HG02970 (cell line): ENCODE measurements at regions not wholly inside any gene's neighbourhood (a gene's known extent, or its start where the extent isn't known, plus 50 kb on each side); places are given as distances from the start of the nearest gene placed in this dataset.

ENCODE experiments used
- ATAC-seq: cut with Tn5 transposase; IDR thresholded peaks from one replicate; pipeline ENCODE4 v1.9.1; 2021; ENCODE audit warnings: mild to moderate bottlenecking, moderate library complexity, moderate number of reproducible peaks; ENCODE audit not compliant: unreplicated experiment, low FRiP score

DNA sequence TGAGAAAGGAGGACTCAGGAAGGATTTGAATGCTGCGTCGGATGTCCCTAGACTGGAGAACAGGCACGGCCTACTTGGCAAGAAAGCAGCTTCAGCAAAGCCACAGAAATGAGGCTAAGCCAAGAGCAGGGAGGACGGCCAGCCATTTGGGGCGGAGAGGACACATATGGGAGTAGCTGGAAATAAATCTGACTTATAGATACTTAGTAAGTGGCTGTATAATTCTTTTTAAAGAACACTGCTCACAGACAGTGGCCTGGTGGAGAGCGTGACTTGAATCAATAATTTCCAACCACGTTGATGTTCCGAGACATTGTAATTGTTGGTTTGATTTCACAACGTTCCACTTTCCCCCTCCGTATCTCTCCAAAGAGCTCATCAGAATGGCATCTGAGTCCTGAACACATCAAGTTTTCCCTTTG is 67.7 kb upstream of the JCAD start:
- no peak for ATAC-seq

DNA sequence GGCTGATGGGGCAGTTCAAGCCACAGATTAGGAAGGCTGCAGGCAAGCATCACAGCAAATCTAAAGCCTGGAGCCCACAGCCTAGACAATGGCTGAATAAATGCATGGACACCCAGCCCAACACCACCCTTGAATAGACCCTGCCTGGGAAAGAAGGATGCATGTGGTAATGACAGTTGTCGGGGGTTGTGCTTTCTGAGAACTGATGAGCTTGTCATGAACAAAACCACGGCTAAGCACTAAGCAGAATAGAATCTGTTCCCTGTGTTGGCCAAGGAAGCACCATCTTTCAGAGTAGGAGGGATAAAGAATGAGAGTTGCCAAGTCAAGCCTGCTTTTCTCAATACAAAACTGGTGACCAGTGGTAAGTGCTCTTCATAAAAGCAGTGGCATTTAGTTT is 66.1 kb upstream of the JCAD start:
- ATAC-seq: no peak

DNA sequence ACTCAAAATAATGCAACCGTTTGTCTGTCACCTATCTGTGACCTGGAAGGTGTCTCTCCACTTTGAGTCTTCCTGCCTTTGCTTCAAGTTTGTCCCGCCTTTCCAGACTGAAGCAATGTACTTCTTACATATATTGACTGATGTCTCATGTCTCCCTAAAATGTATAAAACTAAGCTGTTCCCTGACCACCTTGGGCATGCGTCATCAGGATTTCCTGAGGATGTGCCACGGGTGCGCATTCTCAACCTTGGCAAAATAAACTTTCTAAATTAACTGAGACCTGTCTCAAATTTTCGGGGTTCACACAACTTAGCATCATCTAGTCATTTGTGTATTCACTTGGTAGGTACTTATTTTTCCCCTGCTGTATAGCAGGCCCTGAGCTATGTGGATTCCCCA is 65.3 kb upstream of the JCAD start:
- ATAC-seq: no peak

DNA sequence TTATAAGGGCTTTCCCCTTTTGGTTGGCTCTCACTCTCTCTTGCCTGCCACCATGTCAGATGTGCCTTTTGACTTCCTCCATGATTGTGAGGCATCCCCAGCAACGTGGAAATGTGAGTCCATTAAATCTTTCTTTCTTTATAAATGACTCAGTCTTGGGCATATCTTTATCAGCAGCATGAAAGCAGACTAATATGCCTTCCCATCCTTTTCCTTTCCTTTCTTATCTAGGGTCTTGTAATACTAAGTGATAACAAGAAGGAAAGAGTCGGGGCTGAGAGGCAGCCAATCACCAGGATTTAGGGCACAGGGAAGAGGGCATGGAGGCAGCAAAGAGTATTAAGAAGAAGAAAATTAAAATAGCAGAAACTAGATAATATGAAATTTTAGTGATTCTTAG is 62.0 kb upstream of the JCAD start:
- no peak for ATAC-seq

DNA sequence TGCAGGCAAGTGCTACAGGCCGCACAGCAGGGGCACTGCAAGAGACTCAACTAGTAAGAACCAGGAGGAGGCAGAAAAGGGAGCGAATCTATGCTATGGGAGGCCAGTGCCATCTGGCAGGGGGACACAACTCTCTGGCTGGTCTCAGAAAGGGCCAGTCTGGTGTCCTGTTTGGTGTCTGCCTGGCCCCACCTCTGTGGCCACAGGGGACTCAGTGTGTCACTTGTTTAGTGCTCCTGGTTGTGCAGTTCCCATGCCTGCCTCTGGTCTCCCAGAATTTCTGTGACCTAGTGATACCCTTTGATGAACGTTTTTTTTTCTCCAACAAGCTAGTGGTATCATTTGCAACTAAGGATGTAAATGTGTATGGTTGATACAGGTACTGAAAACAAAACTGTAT is 59.2 kb upstream of the JCAD start:
- ATAC-seq: no peak

DNA sequence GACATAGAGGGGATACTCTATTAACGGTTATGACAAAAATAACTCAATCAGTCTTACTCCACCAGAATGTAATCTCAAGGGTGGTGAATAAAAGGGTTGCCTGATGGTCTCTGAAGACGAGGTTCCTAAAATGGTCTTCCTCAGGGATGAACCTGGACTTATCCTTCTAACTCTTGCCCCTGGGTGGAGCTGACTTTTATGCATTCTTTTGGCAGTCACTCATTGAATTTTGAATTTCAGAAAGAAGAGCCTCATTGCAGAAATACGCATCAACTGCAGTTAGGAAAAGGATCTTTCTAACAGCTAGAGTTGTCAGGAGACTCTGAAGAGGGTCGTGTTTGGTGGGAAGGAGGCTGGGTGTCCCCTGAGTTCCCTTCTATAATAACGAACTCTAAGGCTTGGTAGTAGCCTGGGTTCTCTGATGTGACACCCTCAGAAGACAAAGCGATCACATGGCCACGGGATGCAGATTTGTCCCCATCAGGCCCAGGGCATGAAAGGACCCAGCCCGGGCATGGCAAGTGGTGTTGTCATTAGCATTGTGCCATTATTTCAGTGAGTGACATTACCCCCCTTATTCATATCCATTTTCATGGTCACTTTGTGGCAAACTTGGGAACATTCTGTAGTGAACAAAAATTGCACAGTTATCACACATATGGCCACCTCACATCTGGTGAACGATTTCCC is 58.6 kb upstream of the JCAD start:
- ATAC-seq: no peak

DNA sequence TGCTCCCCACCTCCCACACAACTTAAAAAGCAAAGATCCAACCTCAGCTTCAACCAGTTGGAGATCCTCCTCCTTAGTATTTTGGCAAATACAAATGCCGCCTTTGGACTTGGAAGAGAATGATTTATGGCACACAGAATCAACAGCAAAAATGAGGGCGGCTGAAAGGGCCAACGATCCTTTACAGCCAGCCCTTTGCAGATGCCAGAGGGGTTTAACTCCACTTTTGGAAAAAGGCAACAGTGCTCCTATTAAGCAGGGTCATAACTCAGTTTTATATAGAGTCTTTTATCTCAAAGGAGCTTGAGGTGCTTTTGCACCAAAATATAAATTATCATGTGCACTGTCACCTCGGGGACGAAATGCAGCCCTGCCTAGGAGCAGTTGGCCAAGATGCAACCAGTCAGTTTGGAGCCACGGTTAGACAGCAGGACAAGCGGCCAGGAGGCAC is 56.7 kb upstream of the JCAD start:
- no peak for ATAC-seq

DNA sequence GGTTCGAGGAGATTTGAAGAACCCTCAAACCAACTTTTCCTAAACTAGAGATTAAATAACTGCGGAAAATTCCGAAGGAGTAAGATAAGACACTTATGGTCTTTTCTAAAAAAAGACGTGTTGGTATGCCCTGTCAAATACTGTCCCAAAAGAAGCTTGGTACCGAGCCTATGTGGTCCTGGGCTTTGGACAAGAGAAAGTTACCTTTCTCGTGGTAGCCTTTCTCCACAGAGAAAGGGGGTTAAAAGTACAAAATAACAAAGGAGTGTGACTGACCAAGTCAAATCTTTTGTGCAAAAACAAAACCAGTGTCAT is 56.2 kb upstream of the JCAD start:
- ATAC-seq: no peak

DNA sequence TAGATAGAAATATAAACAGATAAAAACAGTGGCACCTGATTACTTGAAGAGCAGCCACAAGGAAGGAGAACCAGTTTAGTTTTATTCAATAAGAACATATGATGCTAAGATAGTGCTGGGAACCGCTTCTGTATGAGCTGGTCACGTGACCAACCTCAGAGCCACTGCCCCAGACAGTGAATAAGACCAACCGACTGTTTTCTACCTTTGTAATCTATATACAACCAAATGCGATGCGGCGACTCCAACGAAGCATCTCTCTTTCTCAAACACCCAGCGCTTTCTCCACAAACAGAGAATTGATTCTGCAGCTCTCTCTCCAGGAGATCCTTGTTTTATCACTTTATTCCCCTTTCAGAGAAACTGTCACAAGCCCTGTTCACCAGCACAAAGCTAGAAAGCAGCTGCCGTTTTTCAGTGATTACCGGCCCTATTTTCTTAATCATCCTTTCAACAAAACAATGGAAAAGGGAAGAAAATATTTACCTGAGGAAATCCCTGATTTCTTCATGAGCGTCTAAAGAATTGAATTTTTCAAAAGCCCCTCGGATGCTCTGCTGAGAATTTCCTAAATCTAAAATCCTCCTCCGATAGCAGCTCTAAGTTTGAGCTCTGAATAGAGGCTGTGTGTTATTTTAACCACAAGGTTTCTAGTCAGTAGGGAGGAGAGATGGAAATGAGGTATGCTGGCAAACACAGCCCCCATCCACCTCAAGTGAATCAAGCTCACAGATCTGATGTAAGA is 55.7 kb upstream of the JCAD start:
- ATAC-seq: no peak

DNA sequence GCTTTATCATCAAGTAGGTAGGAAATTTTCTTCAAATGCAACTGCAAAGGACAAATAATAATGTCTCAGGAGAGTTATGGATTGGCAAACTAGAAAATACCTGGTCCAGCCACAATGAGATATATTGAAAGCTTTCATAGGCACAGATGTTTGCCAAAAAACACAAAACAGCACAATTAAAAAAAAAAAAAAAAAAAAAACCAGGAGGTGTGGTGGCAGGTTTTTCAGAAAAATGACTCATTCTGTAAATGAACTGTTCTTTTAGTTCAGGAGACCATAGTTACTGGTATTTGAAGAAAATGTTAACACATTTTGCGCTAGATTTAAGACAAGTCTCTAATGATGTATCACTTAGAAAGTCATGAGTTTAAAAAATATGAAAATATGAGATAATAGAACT is 55.0 kb upstream of the JCAD start:
- ATAC-seq: no peak

DNA sequence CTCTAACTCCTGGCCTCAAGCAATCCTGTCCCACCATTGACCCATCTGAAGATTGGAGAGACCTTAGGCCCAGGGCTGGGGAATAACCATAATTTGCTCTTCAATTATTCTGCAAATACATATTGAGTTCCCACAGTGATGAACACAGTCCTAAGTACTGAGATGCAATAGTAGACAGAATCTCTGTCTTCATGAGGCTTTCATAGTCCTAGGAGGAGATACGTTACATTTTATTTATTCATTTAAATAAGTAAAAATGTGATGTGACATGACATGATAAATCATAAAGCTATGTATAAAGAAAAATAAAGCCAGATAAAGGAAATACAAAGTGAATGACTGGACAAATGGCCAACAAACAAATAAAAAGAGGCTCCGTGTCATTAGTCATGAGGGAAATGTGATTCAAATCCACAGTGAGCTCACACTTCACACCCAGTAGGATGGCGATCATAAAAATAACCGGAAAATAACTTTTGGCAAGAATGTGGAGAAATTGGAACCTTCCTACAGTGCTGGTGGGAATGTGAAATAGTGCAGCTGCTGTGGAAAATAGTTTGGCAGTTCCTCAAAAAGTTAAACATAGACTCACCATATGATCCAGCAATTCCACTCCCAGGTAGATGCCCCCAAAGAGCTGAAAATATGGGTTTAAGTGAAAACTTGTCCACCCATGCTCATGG is 52.1 kb upstream of the JCAD start:
- no peak for ATAC-seq
